ENCODE measurements at regions not wholly inside any gene's neighbourhood (a gene's known extent, or its start where the extent isn't known, plus 50 kb on each side); places are given as distances from the start of the nearest gene placed in this dataset.

DNA sequence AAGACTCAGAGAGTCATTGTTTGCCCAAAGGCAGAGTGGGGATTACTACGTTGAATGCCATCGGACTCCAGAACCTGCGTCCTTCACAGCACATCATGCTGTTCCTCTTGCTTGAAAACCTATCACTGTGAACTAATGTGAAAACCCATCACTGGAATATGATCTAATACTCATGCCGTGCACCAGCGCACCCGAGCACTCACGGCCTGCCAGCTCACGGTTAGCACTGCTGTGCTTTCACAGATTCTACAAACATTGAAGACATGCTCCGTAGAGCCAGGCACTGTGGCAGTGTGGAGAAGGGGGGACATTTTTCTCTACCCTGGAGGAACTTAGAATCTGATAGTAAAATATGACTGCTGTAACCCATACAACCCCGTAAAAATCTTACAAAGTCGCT is 350.4 kb downstream of the C16orf95 start:
- no peak overlapping the region for H3K4me3 ChIP-seq
- H3K4me1 ChIP-seq (ENCODE audit: insufficient read depth) = no peaks in the 10 kb centered on the region
- TF ChIP-seq EP300 (IDR thresholded peaks at IDR 0.05) = no peak
- TF ChIP-seq, protein P1, sequence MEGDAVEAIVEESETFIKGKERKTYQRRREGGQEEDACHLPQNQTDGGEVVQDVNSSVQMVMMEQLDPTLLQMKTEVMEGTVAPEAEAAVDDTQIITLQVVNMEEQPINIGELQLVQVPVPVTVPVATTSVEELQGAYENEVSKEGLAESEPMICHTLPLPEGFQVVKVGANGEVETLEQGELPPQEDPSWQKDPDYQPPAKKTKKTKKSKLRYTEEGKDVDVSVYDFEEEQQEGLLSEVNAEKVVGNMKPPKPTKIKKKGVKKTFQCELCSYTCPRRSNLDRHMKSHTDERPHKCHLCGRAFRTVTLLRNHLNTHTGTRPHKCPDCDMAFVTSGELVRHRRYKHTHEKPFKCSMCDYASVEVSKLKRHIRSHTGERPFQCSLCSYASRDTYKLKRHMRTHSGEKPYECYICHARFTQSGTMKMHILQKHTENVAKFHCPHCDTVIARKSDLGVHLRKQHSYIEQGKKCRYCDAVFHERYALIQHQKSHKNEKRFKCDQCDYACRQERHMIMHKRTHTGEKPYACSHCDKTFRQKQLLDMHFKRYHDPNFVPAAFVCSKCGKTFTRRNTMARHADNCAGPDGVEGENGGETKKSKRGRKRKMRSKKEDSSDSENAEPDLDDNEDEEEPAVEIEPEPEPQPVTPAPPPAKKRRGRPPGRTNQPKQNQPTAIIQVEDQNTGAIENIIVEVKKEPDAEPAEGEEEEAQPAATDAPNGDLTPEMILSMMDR (IDR thresholded peaks at IDR 0.05) = no peak
- TF ChIP-seq POLR2A (IDR thresholded peaks at IDR 0.05) = no peak
- H3K36me3 ChIP-seq = no peaks in the 10 kb centered on the region
- DNase-seq = no peak
- WGBS, 3 donors = 88 to 90% (median 89%) methylated on average over 11 of the region's 11 CpGs
- H3K27ac ChIP-seq = no peak overlapping the region
- no peaks in the 10 kb centered on the region for H3K9me3 ChIP-seq
- no peaks in the 10 kb centered on the region for H3K27me3 ChIP-seq
- intact Hi-C loops (cut with DNase I) = no loop called here

DNA sequence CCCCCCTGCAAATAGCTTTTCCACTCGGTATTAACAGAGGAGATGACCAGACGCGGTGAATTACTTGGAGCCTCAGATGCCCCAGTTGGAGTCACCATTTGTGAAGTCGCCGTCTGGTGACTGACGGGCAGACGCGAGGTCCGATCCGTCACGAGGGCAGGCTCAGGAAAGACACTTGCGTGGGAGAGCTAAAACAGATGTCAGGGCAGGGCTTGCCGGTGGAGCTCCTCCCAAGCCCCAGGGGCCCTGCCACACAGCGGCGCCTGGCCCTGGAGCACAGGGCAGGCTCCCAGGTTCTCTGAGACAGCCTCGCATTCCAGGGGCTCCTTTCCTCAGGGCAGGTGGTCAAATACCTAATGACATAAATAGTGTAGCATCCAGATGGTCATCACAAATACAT is 348.3 kb downstream of the C16orf95 start:
- Histone ChIP-seq H3K27me3 (no peaks in the 10 kb centered on the region), H3K27ac (no peak overlapping the region), H3K36me3 (no peaks in the 10 kb centered on the region), H3K4me1 (ENCODE audit: insufficient read depth) (no peaks in the 10 kb centered on the region), H3K9me3 (no peaks in the 10 kb centered on the region), H3K4me3 (no peak overlapping the region)
- 69 to 81% (median 69%) methylated on average over 16 of the region's 16 CpGs for WGBS, 3 donors
- DNase-seq = no peak
- intact Hi-C loops (cut with DNase I) = no loop called here
- no peak for TF ChIP-seq EP300 (IDR thresholded peaks at IDR 0.05)
- TF ChIP-seq POLR2A (IDR thresholded peaks at IDR 0.05) = no peak
- TF ChIP-seq, protein P1 (IDR thresholded peaks at IDR 0.05) = no peak

DNA sequence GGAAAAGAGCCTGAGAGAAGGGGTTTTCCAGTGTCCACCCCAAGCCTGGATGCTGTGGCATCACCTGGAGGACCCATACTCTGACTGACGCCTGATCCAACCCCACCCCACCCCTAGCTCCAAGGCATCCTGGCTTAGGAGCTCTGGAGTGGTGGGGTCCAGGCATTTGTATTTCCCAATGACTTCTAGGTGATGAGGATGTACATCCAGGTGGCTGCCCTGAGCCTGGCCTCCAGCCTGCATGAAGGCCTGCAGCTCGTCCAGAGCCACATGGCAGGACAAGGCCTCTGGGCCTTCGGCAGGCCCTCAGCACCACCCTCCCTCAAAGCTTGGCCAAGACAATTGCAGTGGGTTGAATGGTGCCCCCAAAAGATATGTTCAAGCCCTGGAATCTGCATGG is 347.5 kb downstream of the C16orf95 start:
- TF ChIP-seq POLR2A (IDR thresholded peaks at IDR 0.05) (no peak), EP300 (IDR thresholded peaks at IDR 0.05) (no peak)
- TF ChIP-seq, protein P1 (IDR thresholded peaks at IDR 0.05) = no peak
- Histone ChIP-seq H3K27me3 (no peaks in the 10 kb centered on the region), H3K36me3 (no peaks in the 10 kb centered on the region), H3K4me1 (ENCODE audit: insufficient read depth) (no peaks in the 10 kb centered on the region), H3K9me3 (no peaks in the 10 kb centered on the region), H3K4me3 (no peak overlapping the region), H3K27ac (no peak overlapping the region)
- DNase-seq = no peak
- intact Hi-C loops (cut with DNase I) = no loop called here
- 96 to 97% (median 96%) methylated on average over 3 of the region's 3 CpGs for WGBS, 3 donors

DNA sequence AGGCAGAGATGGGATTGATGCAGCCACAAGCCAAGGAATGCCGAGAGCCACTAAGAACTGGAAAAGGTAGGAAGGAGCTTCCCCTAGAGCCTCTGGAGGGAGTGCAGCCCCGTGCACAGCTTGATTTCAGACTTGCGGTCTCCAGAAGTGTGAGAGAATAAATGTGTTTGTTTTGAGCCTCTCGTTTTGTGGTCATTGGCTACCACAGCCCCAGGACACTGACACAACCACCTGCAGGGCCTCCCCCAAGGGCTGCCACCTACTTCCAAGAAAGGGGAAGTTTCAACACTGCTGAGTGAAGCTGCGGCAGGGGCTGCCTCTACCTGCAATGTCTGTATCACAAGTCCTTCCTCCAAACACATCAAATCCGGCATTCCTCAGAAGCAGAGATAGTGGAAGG is 346.9 kb downstream of the C16orf95 start:
- 92 to 96% (median 95%) methylated on average over 6 of the region's 6 CpGs for WGBS, 3 donors
- Histone ChIP-seq H3K27me3 (no peaks in the 10 kb centered on the region), H3K27ac (no peak overlapping the region), H3K36me3 (no peaks in the 10 kb centered on the region), H3K9me3 (no peaks in the 10 kb centered on the region), H3K4me3 (no peak overlapping the region), H3K4me1 (ENCODE audit: insufficient read depth) (no peaks in the 10 kb centered on the region)
- DNase-seq = no peak
- TF ChIP-seq, protein P1 (IDR thresholded peaks at IDR 0.05) = no peak
- TF ChIP-seq EP300 (IDR thresholded peaks at IDR 0.05) (no peak), POLR2A (IDR thresholded peaks at IDR 0.05) (no peak)
- intact Hi-C loops (cut with DNase I) = no loop called here

DNA sequence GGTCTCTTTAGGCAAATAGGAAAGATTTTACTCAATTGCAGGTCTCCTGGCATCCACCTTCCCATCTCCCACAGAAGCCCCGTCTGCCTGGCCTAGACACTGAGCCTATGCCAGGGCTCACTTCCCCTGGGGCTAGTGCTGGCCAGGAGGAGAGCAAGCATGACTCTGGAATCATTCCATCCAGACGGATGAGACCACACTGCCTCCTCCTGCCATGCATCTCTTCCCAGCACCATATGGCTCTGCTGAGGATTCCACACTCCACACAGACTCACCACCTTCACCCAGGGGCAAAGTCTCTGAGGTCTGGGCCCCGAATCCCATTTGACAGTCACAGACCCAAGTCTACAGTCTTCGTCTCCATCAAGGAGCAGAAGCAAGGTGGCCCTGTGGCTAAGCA is 346.5 kb downstream of the C16orf95 start:
- intact Hi-C loops (cut with DNase I) = no loop called here
- Histone ChIP-seq H3K9me3 (no peaks in the 10 kb centered on the region), H3K27me3 (no peaks in the 10 kb centered on the region), H3K4me1 (ENCODE audit: insufficient read depth) (no peaks in the 10 kb centered on the region), H3K27ac (no peak overlapping the region), H3K4me3 (no peak overlapping the region), H3K36me3 (no peaks in the 10 kb centered on the region)
- TF ChIP-seq, protein P1 (IDR thresholded peaks at IDR 0.05) = no peak
- no peak for TF ChIP-seq EP300 (IDR thresholded peaks at IDR 0.05)
- no peak for DNase-seq
- WGBS, 3 donors = 82 to 87% (median 85%) methylated on average over 4 of the region's 4 CpGs

Measured in ovary (tissue), 7 donors.